Fibroblast of villous mesenchyme (primary cell): ENCODE measurements at regions not wholly inside any gene's neighbourhood (a gene's known extent, or its start where the extent isn't known, plus 50 kb on each side); places are given as distances from the start of the nearest gene placed in this dataset.

Experiments
- DNase-seq: peaks from one replicate; pipeline ENCODE4 v3.0.0-alpha.2; 2010; ENCODE audit warnings: low read depth
- H3K4me3 ChIP-seq: 2 replicates; pipeline ENCODE4 v1.5.1; 2011; ENCODE audit warnings: low read depth, mild to moderate bottlenecking, low read length
- CTCF ChIP-seq: IDR thresholded peaks from 2 replicates; pipeline ENCODE4 v1.5.1; 2012; ENCODE audit warnings: low read depth, mild to moderate bottlenecking, low read length; ENCODE audit not compliant: insufficient read depth

GRCh38 chr19:27997069-27997468, 1215.9 kb downstream of the UQCRFS1 start:
- no peak for TF ChIP-seq CTCF
- H3K4me3 ChIP-seq, result no peak overlapping the region

GRCh38 chr19:27993619-27994570, 1219.1 kb downstream of the UQCRFS1 start:
- DNase-seq, result no peak
- TF ChIP-seq CTCF, result no peak
- no peak overlapping the region for H3K4me3 ChIP-seq

More at GRCh38 chr19:27997069-27997468, 1215.9 kb downstream of the UQCRFS1 start:
- DNase-seq, result no peak

GRCh38 chr19:27986299-27986698, 1226.7 kb downstream of the UQCRFS1 start:
- no peak for TF ChIP-seq CTCF
- DNase-seq, result no peak
- no peak overlapping the region for H3K4me3 ChIP-seq

GRCh38 chr19:27975419-27976005, 1237.4 kb downstream of the UQCRFS1 start:
- no peak for TF ChIP-seq CTCF
- no peak for DNase-seq

GRCh38 chr19:27974082-27974513, 1238.9 kb downstream of the UQCRFS1 start:
- no peak for TF ChIP-seq CTCF
- DNase-seq, result peak; percentile 1
- no peak overlapping the region for H3K4me3 ChIP-seq

More at GRCh38 chr19:27975419-27976005, 1237.4 kb downstream of the UQCRFS1 start:
- no peak overlapping the region for H3K4me3 ChIP-seq

- TF ChIP-seq CTCF, result no peak
These were observed 1240.5 kb downstream of the UQCRFS1 start for GRCh38 chr19:27972291-27973040.

More at GRCh38 chr19:27972291-27973040, 1240.5 kb downstream of the UQCRFS1 start:
- no peak overlapping the region for H3K4me3 ChIP-seq
- DNase-seq, result no peak
